ENCODE measurements at regions not wholly inside any gene's neighbourhood (a gene's known extent, or its start where the extent isn't known, plus 50 kb on each side); places are given as distances from the start of the nearest gene placed in this dataset.

- TF ChIP-seq EZH2phosphoT487 (conservative IDR thresholded peaks at IDR 0.05; ENCODE audit: low read length) (no peak), CTCF (IDR thresholded peaks at IDR 0.05; ENCODE audit: insufficient read depth, low read length, poor library complexity, severe bottlenecking) (no peak)
- Histone ChIP-seq H3K36me3 (ENCODE audit: low read length) (no peaks in the 10 kb centered on the region), H4K20me1 (ENCODE audit: low read depth, low read length) (no peaks in the 10 kb centered on the region), H3K9me2 (replicated peaks; ENCODE audit: insufficient read depth, low read length) (no peaks in the 10 kb centered on the region), H3K9ac (ENCODE audit: low read length) (no peak overlapping the region), H3K27ac (ENCODE audit: low read depth, low read length) (no peak overlapping the region), H3K4me2 (ENCODE audit: low read depth, low read length, poor library complexity, severe bottlenecking) (no peak overlapping the region), H3K4me3 (ENCODE audit: insufficient read depth, low read length, poor library complexity, severe bottlenecking) (no peak overlapping the region), H3K79me2 (ENCODE audit: insufficient read depth, low read length) (no peaks in the 10 kb centered on the region), H2AFZ (ENCODE audit: low read depth, low read length, severe bottlenecking) (no peak overlapping the region), H3K9me3 (ENCODE audit: insufficient read depth, low read length) (0 out of 2 replicates have a peak, but pooled peaks cover 10% of the 10 kb centered on the region), H3K27me3 (ENCODE audit: low read length) (no peaks in the 10 kb centered on the region), H3F3A (ENCODE audit: insufficient read depth) (no peaks in the 10 kb centered on the region)
These were observed 609.6 kb upstream of the TLE4 start for GRCh38 chr9:78962156-78962555.

GRCh38 chr9:78963911-78964310 lies 607.9 kb upstream of the TLE4 start:
- Histone ChIP-seq H3K79me2 (ENCODE audit: insufficient read depth, low read length) (no peaks in the 10 kb centered on the region), H3K9me2 (replicated peaks; ENCODE audit: insufficient read depth, low read length) (no peaks in the 10 kb centered on the region), H2AFZ (ENCODE audit: low read depth, low read length, severe bottlenecking) (no peak overlapping the region), H3K4me2 (ENCODE audit: low read depth, low read length, poor library complexity, severe bottlenecking) (no peak overlapping the region), H3K36me3 (ENCODE audit: low read length) (no peaks in the 10 kb centered on the region), H4K20me1 (ENCODE audit: low read depth, low read length) (no peaks in the 10 kb centered on the region), H3F3A (ENCODE audit: insufficient read depth) (no peaks in the 10 kb centered on the region), H3K9ac (ENCODE audit: low read length) (no peak overlapping the region), H3K4me3 (ENCODE audit: insufficient read depth, low read length, poor library complexity, severe bottlenecking) (no peak overlapping the region), H3K9me3 (ENCODE audit: insufficient read depth, low read length) (0 out of 2 replicates have a peak, but pooled peaks cover 10% of the 10 kb centered on the region), H3K27ac (ENCODE audit: low read depth, low read length) (no peak overlapping the region), H3K27me3 (ENCODE audit: low read length) (no peaks in the 10 kb centered on the region)
- TF ChIP-seq EZH2phosphoT487 (conservative IDR thresholded peaks at IDR 0.05; ENCODE audit: low read length), result no peak
- TF ChIP-seq CTCF (IDR thresholded peaks at IDR 0.05; ENCODE audit: insufficient read depth, low read length, poor library complexity, severe bottlenecking), result no peak

- Histone ChIP-seq H3K9ac (ENCODE audit: low read length) (no peak overlapping the region), H3K36me3 (ENCODE audit: low read length) (no peaks in the 10 kb centered on the region), H3K27ac (ENCODE audit: low read depth, low read length) (no peak overlapping the region), H3K27me3 (ENCODE audit: low read length) (no peaks in the 10 kb centered on the region), H3K4me2 (ENCODE audit: low read depth, low read length, poor library complexity, severe bottlenecking) (no peak overlapping the region), H3K9me2 (replicated peaks; ENCODE audit: insufficient read depth, low read length) (no peaks in the 10 kb centered on the region), H4K20me1 (ENCODE audit: low read depth, low read length) (no peaks in the 10 kb centered on the region), H3K79me2 (ENCODE audit: insufficient read depth, low read length) (no peaks in the 10 kb centered on the region), H3K9me3 (ENCODE audit: insufficient read depth, low read length) (no peaks in the 10 kb centered on the region), H2AFZ (ENCODE audit: low read depth, low read length, severe bottlenecking) (no peak overlapping the region), H3K4me3 (ENCODE audit: insufficient read depth, low read length, poor library complexity, severe bottlenecking) (no peak overlapping the region), H3F3A (ENCODE audit: insufficient read depth) (no peaks in the 10 kb centered on the region)
- TF ChIP-seq CTCF (IDR thresholded peaks at IDR 0.05; ENCODE audit: insufficient read depth, low read length, poor library complexity, severe bottlenecking), result no peak
- no peak for TF ChIP-seq EZH2phosphoT487 (conservative IDR thresholded peaks at IDR 0.05; ENCODE audit: low read length)
These were observed 604.1 kb upstream of the TLE4 start for GRCh38 chr9:78967596-78968217.
